Ovary (tissue), 3 donors: ENCODE measurements at regions not wholly inside any gene's neighbourhood (a gene's known extent, or its start where the extent isn't known, plus 50 kb on each side); places are given as distances from the start of the nearest gene placed in this dataset.

Source experiments
- EP300 ChIP-seq: sonication (generic); formaldehyde crosslinking; IDR thresholded peaks from one replicate; pipeline ENCODE4 v1.6.1; 2017; ENCODE audit warnings: antibody characterized with exemption
- POLR2A ChIP-seq: fragments of 450-650 bp; IDR thresholded peaks from one replicate; pipeline ENCODE4 v1.6.1; 2017; ENCODE audit warnings: antibody characterized with exemption, mild to moderate bottlenecking, moderate library complexity
- TF ChIP-seq, protein P1 (sequence below), 3 donors: fragments of 450-650 bp in 2 of 3; fragments of 200-600 bp in 1 of 3; IDR thresholded peaks; one replicate each; pipeline versions ENCODE4 v1.5.1 to v1.8.0; 2016 to 2022; ENCODE audit warnings: antibody characterized with exemption in 3 of 3, mild to moderate bottlenecking in 1 of 3
- donor health status: DM: no; HTN: no; CAD: no.

DNA sequence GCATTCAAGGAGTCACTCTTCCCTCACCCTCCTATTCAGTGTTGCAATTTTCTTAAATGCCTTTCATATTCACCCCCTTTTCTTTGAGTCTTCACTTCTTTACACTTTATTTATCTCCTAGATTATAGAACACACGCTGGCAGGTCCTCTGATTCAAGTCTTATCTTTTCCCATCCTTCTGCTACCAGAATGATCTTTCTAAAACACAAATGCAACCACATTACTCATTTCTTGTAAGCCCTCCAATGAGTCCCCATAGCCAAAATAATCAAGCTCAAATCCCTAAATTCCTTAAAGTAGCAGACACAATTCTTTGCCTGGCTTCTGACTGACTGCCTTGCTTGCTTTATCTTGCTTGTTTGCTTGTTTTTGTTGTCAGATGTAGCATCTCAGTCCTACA lies 920.0 kb downstream of the TFAP2A start:
- TF ChIP-seq, protein P1, sequence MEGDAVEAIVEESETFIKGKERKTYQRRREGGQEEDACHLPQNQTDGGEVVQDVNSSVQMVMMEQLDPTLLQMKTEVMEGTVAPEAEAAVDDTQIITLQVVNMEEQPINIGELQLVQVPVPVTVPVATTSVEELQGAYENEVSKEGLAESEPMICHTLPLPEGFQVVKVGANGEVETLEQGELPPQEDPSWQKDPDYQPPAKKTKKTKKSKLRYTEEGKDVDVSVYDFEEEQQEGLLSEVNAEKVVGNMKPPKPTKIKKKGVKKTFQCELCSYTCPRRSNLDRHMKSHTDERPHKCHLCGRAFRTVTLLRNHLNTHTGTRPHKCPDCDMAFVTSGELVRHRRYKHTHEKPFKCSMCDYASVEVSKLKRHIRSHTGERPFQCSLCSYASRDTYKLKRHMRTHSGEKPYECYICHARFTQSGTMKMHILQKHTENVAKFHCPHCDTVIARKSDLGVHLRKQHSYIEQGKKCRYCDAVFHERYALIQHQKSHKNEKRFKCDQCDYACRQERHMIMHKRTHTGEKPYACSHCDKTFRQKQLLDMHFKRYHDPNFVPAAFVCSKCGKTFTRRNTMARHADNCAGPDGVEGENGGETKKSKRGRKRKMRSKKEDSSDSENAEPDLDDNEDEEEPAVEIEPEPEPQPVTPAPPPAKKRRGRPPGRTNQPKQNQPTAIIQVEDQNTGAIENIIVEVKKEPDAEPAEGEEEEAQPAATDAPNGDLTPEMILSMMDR (IDR thresholded peaks at IDR 0.05) = no peak
- TF ChIP-seq POLR2A = no peak
- TF ChIP-seq EP300 = no peak
